HG03354 (cell line): ENCODE measurements at regions not wholly inside any gene's neighbourhood (a gene's known extent, or its start where the extent isn't known, plus 50 kb on each side); places are given as distances from the start of the nearest gene placed in this dataset.
"Not testable (repeated sequence)": the region's sequence is repeated elsewhere in the genome, so short reads cannot be mapped to it uniquely, and the experiment has no call there.

Source experiments
- ATAC-seq: cut with Tn5 transposase; IDR thresholded peaks from one replicate; pipeline ENCODE4 v1.9.1; 2021; ENCODE audit warnings: mild to moderate bottlenecking; ENCODE audit not compliant: unreplicated experiment, poor library complexity, severe bottlenecking

GRCh38 chr7:15810383-15810782, 123.9 kb upstream of the MEOX2 start:
- not testable (repeated sequence) for ATAC-seq

- ATAC-seq, result not testable (repeated sequence)
These were observed 123.5 kb upstream of the MEOX2 start for GRCh38 chr7:15809936-15810335.

GRCh38 chr7:15805891-15806290, 119.4 kb upstream of the MEOX2 start:
- ATAC-seq, result no peak

GRCh38 chr7:15802425-15802824, 115.9 kb upstream of the MEOX2 start:
- ATAC-seq, result no peak

- ATAC-seq, result no peak
These were observed 115.1 kb upstream of the MEOX2 start for GRCh38 chr7:15801551-15801950.

- ATAC-seq, result no peak
These were observed 114.6 kb upstream of the MEOX2 start for GRCh38 chr7:15801041-15801440.

GRCh38 chr7:15798081-15798480, 111.6 kb upstream of the MEOX2 start:
- no peak for ATAC-seq

- ATAC-seq, result no peak
These were observed 108.9 kb upstream of the MEOX2 start for GRCh38 chr7:15795393-15795792.

- ATAC-seq, result no peak
These were observed 108.3 kb upstream of the MEOX2 start for GRCh38 chr7:15794801-15795200.

GRCh38 chr7:15784694-15785030, 98.2 kb upstream of the MEOX2 start:
- no peak for ATAC-seq

- ATAC-seq, result no peak
These were observed 97.7 kb upstream of the MEOX2 start for GRCh38 chr7:15783987-15784693.

- no peak for ATAC-seq
These were observed 96.2 kb upstream of the MEOX2 start for GRCh38 chr7:15782656-15783055.

- no peak for ATAC-seq
These were observed 95.5 kb upstream of the MEOX2 start for GRCh38 chr7:15781944-15782343.

GRCh38 chr7:15780271-15780670, 93.8 kb upstream of the MEOX2 start:
- ATAC-seq, result no peak

GRCh38 chr7:15778191-15778590, 91.7 kb upstream of the MEOX2 start:
- no peak for ATAC-seq

- ATAC-seq, result no peak
These were observed 79.3 kb upstream of the MEOX2 start for GRCh38 chr7:15765753-15766152.

GRCh38 chr7:15764851-15765382, 78.4 kb upstream of the MEOX2 start:
- no peak for ATAC-seq

- no peak for ATAC-seq
These were observed 77.5 kb upstream of the MEOX2 start for GRCh38 chr7:15764010-15764409.

GRCh38 chr7:15757041-15758000, 70.8 kb upstream of the MEOX2 start:
- ATAC-seq, result no peak

GRCh38 chr7:15755061-15755460, 68.6 kb upstream of the MEOX2 start:
- no peak for ATAC-seq
